Smooth muscle cell (in vitro differentiated cells): ENCODE measurements at regions not wholly inside any gene's neighbourhood (a gene's known extent, or its start where the extent isn't known, plus 50 kb on each side); places are given as distances from the start of the nearest gene placed in this dataset.
"Not testable (repeated sequence)": the region's sequence is repeated elsewhere in the genome, so short reads cannot be mapped to it uniquely, and the experiment has no call there.

ENCODE experiments used
- DNase-seq: peaks from one replicate; lab custom pipeline; 2025; ENCODE audit not compliant: unreplicated experiment; lab: John Stamatoyannopoulos, UW
- H2AFZ ChIP-seq: fragments of 200-600 bp; sonication (generic); 2 replicates; pipeline ENCODE4 v1.6.0; 2016; ENCODE audit warnings: antibody characterized with exemption, low read depth, mild to moderate bottlenecking
- H3F3A ChIP-seq: fragments of 200-600 bp; sonication (generic); 2 replicates; pipeline ENCODE4 v1.6.0; 2017; ENCODE audit warnings: antibody characterized with exemption, low read depth
- H3K27ac ChIP-seq: fragments of 200-600 bp; sonication (generic); 2 replicates; pipeline ENCODE4 v1.5.1; 2016; ENCODE audit warnings: low read depth, mild to moderate bottlenecking
- H3K27me3 ChIP-seq: fragments of 200-600 bp; sonication (generic); 2 replicates; pipeline ENCODE4 v1.6.1; 2016; ENCODE audit warnings: low read depth, mild to moderate bottlenecking
- H3K36me3 ChIP-seq: fragments of 200-600 bp; sonication (generic); 2 replicates; pipeline ENCODE4 v1.5.1; 2016; ENCODE audit warnings: low read depth
- H3K4me1 ChIP-seq: fragments of 200-600 bp; sonication (generic); 2 replicates; pipeline ENCODE4 v1.5.1; 2016; ENCODE audit warnings: low read depth
- H3K4me2 ChIP-seq: fragments of 200-600 bp; sonication (generic); 2 replicates; pipeline ENCODE4 v1.6.0; 2016; ENCODE audit warnings: mild to moderate bottlenecking
- H3K4me3 ChIP-seq: fragments of 200-600 bp; sonication (generic); 2 replicates; pipeline ENCODE4 v1.5.1; 2016; ENCODE audit warnings: mild to moderate bottlenecking
- H3K79me2 ChIP-seq: fragments of 200-600 bp; sonication (generic); 2 replicates; pipeline ENCODE4 v1.6.0; 2016; ENCODE audit warnings: low read depth, mild to moderate bottlenecking
- H3K9ac ChIP-seq: fragments of 200-600 bp; sonication (generic); 2 replicates; pipeline ENCODE4 v1.6.0; 2016; ENCODE audit warnings: low read depth
- H3K9me3 ChIP-seq: fragments of 200-600 bp; sonication (generic); replicated peaks from 2 replicates; pipeline ENCODE4 v1.5.1; 2016; ENCODE audit warnings: low read depth
- H4K20me1 ChIP-seq: fragments of 200-600 bp; sonication (generic); 2 replicates; pipeline ENCODE4 v1.6.0; 2016; ENCODE audit warnings: low read depth
- CTCF ChIP-seq: fragments of 200-600 bp; sonication (generic); IDR thresholded peaks from 2 replicates; pipeline ENCODE4 v1.5.1; 2017; ENCODE audit warnings: borderline replicate concordance, mild to moderate bottlenecking, antibody characterized with exemption; ENCODE audit not compliant: insufficient read depth, poor library complexity, severe bottlenecking
- WGBS: methylation state at CpG from one replicate; pipeline ENCODE4 v1.1.7; 2016; ENCODE audit warnings: low lambda C conversion rate; 5-methylcytosine and 5-hydroxymethylcytosine counted together

- no peak for TF ChIP-seq CTCF
- H3K79me2 ChIP-seq: no peaks in the 10 kb centered on the region
- peak overlapping the region; percentile 94 for H3K4me2 ChIP-seq
- H2AFZ ChIP-seq: peak overlapping the region; percentile 95
- H3K27me3 ChIP-seq: no peaks in the 10 kb centered on the region
- no peaks in the 10 kb centered on the region for H3F3A ChIP-seq
- peak overlapping the region; percentile 57 for H3K4me3 ChIP-seq
- H3K27ac ChIP-seq: no peak overlapping the region
- no peak for DNase-seq
- H3K4me1 ChIP-seq: no peaks in the 10 kb centered on the region
- H3K36me3 ChIP-seq: no peaks in the 10 kb centered on the region
- no peaks in the 10 kb centered on the region for H3K9me3 ChIP-seq
- no peak overlapping the region for H3K9ac ChIP-seq
- no peaks in the 10 kb centered on the region for H4K20me1 ChIP-seq
- 9% methylated on average over 9 of the region's 9 CpGs for WGBS
These were observed 89.3 kb downstream of the HNRNPD start for GRCh38 chr4:82284475-82284857.

GRCh38 chr4:82282875-82283274 is 90.9 kb downstream of the HNRNPD start:
- no peaks in the 10 kb centered on the region for H3F3A ChIP-seq
- no peak for DNase-seq
- peak overlapping the region; percentile 37 for H2AFZ ChIP-seq
- H3K27ac ChIP-seq: no peak overlapping the region
- H3K4me2 ChIP-seq: no peak overlapping the region
- no peaks in the 10 kb centered on the region for H3K36me3 ChIP-seq
- H3K4me1 ChIP-seq: no peaks in the 10 kb centered on the region
- no peak for TF ChIP-seq CTCF
- H3K79me2 ChIP-seq: no peaks in the 10 kb centered on the region
- 75% methylated on average over 2 of the region's 2 CpGs for WGBS
- H3K9me3 ChIP-seq: no peaks in the 10 kb centered on the region
- no peaks in the 10 kb centered on the region for H4K20me1 ChIP-seq
- no peaks in the 10 kb centered on the region for H3K27me3 ChIP-seq
- no peak overlapping the region for H3K4me3 ChIP-seq
- H3K9ac ChIP-seq: no peak overlapping the region

GRCh38 chr4:82279550-82279949 is 94.2 kb downstream of the HNRNPD start:
- not testable (repeated sequence) for DNase-seq, H3K36me3 ChIP-seq, H3K9me3 ChIP-seq, H4K20me1 ChIP-seq, H3K4me2 ChIP-seq, H3K79me2 ChIP-seq, H3K9ac ChIP-seq, H3K4me3 ChIP-seq, H3F3A ChIP-seq, H3K27me3 ChIP-seq, H3K27ac ChIP-seq, H3K4me1 ChIP-seq, H2AFZ ChIP-seq
- 92% methylated on average over 4 of the region's 4 CpGs for WGBS

- WGBS: 90% methylated on average over 2 of the region's 2 CpGs
- Histone ChIP-seq H3K27me3 (no peaks in the 10 kb centered on the region), H3K79me2 (no peaks in the 10 kb centered on the region), H2AFZ (no peak overlapping the region), H3K9ac (no peak overlapping the region), H3K27ac (no peak overlapping the region), H3F3A (no peaks in the 10 kb centered on the region), H4K20me1 (no peaks in the 10 kb centered on the region), H3K9me3 (no peaks in the 10 kb centered on the region), H3K4me2 (no peak overlapping the region), H3K4me1 (peaks cover 4% of the 10 kb centered on the region), H3K4me3 (no peak overlapping the region), H3K36me3 (no peaks in the 10 kb centered on the region)
- TF ChIP-seq CTCF: no peak
- DNase-seq: no peak
These were observed 97.5 kb downstream of the HNRNPD start for GRCh38 chr4:82276332-82276640.
